GM12875 (cell line): ENCODE measurements at regions not wholly inside any gene's neighbourhood (a gene's known extent, or its start where the extent isn't known, plus 50 kb on each side); places are given as distances from the start of the nearest gene placed in this dataset.
"Not testable (repeated sequence)": the region's sequence is repeated elsewhere in the genome, so short reads cannot be mapped to it uniquely, and the experiment has no call there.

Experiments
- H3K4me3 ChIP-seq: one replicate; pipeline ENCODE4 v1.5.1; 2011; ENCODE audit warnings: low read depth, low read length, control low read depth
- TF ChIP-seq, protein P1 (sequence below): IDR thresholded peaks from 2 replicates; pipeline ENCODE4 v1.5.1; 2011; ENCODE audit warnings: low read depth, mild to moderate bottlenecking, control low read depth, inconsistent platforms, low read length, moderate library complexity, borderline replicate concordance; ENCODE audit not compliant: insufficient read depth

DNA sequence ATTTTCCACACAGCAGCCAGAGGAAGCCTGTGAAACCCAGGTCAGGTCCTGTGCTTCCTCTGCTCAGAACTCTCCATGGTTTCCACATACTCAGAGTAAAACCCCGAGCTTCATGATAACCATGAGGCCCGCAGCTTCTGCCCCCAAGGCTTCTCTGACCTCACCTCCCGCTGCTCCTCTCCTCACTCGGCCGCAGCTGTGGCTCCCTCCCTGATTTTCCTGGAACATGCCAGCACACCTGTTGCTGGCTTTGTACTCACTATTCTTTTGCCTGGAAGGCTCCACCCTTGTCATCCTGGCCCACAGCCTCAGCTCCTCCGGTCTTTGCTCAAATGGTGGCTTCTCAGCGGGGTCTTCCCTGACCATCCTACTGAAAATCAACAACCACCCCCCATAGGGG lies 341.7 kb downstream of the PREX1 start:
- TF ChIP-seq, protein P1, sequence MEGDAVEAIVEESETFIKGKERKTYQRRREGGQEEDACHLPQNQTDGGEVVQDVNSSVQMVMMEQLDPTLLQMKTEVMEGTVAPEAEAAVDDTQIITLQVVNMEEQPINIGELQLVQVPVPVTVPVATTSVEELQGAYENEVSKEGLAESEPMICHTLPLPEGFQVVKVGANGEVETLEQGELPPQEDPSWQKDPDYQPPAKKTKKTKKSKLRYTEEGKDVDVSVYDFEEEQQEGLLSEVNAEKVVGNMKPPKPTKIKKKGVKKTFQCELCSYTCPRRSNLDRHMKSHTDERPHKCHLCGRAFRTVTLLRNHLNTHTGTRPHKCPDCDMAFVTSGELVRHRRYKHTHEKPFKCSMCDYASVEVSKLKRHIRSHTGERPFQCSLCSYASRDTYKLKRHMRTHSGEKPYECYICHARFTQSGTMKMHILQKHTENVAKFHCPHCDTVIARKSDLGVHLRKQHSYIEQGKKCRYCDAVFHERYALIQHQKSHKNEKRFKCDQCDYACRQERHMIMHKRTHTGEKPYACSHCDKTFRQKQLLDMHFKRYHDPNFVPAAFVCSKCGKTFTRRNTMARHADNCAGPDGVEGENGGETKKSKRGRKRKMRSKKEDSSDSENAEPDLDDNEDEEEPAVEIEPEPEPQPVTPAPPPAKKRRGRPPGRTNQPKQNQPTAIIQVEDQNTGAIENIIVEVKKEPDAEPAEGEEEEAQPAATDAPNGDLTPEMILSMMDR = no peak
- no peak overlapping the region for H3K4me3 ChIP-seq

GRCh38 chr20:48485153-48485552 lies 342.6 kb downstream of the PREX1 start:
- H3K4me3 ChIP-seq = not testable (repeated sequence)

- TF ChIP-seq, protein P1 = no peak
- H3K4me3 ChIP-seq = no peak overlapping the region
Observed at GRCh38 chr20:48483334-48484066, 344.3 kb downstream of the PREX1 start.

DNA sequence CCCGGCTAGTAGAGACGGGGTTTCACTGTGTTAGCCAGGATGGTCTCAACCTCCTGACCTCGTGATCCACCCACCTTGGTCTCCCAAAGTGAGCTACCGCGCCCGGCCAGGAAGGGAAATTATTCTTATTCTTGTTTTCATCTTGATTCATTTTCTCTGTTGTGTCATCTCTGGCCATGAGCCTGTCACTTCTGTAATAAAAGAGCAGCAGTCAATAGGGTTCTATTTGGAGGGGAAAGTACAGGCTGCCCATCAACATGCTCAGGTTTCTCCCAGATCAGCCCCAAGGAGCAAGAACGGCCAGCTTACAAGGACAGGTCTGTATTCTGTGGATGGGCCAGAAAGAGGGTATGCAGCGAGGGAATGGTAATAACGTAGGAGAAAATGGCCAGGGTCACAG lies 345.0 kb downstream of the PREX1 start:
- H3K4me3 ChIP-seq = no peak overlapping the region
- TF ChIP-seq, protein P1 = no peak

DNA sequence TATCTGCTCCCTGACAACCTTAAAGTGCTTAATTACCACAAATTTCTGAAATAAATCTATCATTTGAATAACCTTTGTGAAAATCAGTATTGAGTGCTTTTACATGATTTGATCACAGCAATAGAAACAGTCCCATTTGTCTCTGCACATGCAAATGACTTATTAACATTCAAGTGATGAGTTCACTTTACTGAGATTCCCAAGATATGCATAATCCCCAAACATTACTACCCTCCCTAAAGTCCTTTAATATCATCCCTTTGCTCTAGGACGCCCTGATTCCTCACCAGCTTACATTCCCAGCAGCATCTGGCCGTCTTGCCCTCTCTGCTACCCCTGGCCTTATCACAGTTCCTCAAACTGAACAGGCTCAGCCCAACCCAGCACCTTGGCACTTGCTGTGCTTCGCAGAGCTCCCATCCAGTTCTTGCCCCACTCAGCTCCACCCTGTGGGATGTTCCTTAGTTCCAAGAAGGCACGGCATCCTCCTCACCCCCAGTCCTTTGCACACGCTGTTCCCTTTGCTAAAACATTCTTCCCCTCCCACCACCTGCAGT lies 347.5 kb downstream of the PREX1 start:
- no peak overlapping the region for H3K4me3 ChIP-seq
- TF ChIP-seq, protein P1 = no peak

- TF ChIP-seq, protein P1 = no peak
- no peak overlapping the region for H3K4me3 ChIP-seq
Observed at GRCh38 chr20:48478806-48479585, 348.8 kb downstream of the PREX1 start.

DNA sequence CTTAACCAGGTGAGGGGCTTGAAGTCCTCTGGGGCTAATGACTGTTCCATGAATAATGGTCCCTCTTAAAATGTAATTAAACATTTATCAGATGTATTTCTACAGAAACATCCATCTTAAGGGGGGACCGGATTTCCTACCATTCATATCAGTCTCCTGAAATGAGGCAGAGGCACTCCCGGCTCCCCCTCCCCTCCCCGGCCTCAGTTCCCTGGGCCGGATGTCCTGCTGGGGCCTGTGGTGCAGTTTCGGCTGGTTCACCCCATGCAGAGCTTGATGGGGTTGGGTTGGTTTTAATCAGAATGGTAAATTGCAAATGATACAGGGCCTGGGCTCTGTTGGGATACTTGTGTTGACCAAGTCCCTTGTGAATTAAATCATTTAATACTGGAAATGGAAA lies 349.4 kb downstream of the PREX1 start:
- H3K4me3 ChIP-seq = no peak overlapping the region
- TF ChIP-seq, protein P1 = no peak
